Tibial nerve (tissue), 4 donors: ENCODE measurements at regions not wholly inside any gene's neighbourhood (a gene's known extent, or its start where the extent isn't known, plus 50 kb on each side); places are given as distances from the start of the nearest gene placed in this dataset.

ENCODE experiments used
- CTCF ChIP-seq, 5 experiments: fragments of 200-600 bp in 3 of 5; fragments of 450-650 bp in 2 of 5; sonication (generic) in 3 of 5; IDR thresholded peaks; one replicate each; pipeline ENCODE4 v1.5.1; 2016 to 2019; ENCODE audit warnings: antibody characterized with exemption in 5 of 5, mild to moderate bottlenecking in 3 of 5, moderate library complexity in 2 of 5
- EP300 ChIP-seq, 2 donors: sonication (generic); formaldehyde crosslinking; IDR thresholded peaks; one replicate each; pipeline ENCODE4 v1.6.1; 2017; ENCODE audit warnings: antibody characterized with exemption in 2 of 2, mild to moderate bottlenecking in 1 of 2
- POLR2A ChIP-seq, 2 donors: fragments of 450-650 bp; IDR thresholded peaks; one replicate each; pipeline ENCODE4 v1.6.1; 2017; ENCODE audit warnings: antibody characterized with exemption in 2 of 2, mild to moderate bottlenecking in 2 of 2, moderate library complexity in 2 of 2

GRCh38 chr13:29684441-29684840 is 89.0 kb upstream of the SLC7A1 start:
- no peak for TF ChIP-seq POLR2A (IDR thresholded peaks at IDR 0.05)
- no peak for TF ChIP-seq CTCF (IDR thresholded peaks at IDR 0.05)
- TF ChIP-seq EP300 (IDR thresholded peaks at IDR 0.05), result no peak
